Smooth muscle cell (in vitro differentiated cells): ENCODE measurements at regions not wholly inside any gene's neighbourhood (a gene's known extent, or its start where the extent isn't known, plus 50 kb on each side); places are given as distances from the start of the nearest gene placed in this dataset.

Source experiments
- DNase-seq: peaks from one replicate; lab custom pipeline; 2025; ENCODE audit not compliant: unreplicated experiment; lab: John Stamatoyannopoulos, UW
- H2AFZ ChIP-seq: fragments of 200-600 bp; sonication (generic); 2 replicates; pipeline ENCODE4 v1.6.0; 2016; ENCODE audit warnings: antibody characterized with exemption, low read depth, mild to moderate bottlenecking
- H3F3A ChIP-seq: fragments of 200-600 bp; sonication (generic); 2 replicates; pipeline ENCODE4 v1.6.0; 2017; ENCODE audit warnings: antibody characterized with exemption, low read depth
- H3K27ac ChIP-seq: fragments of 200-600 bp; sonication (generic); 2 replicates; pipeline ENCODE4 v1.5.1; 2016; ENCODE audit warnings: low read depth, mild to moderate bottlenecking
- H3K27me3 ChIP-seq: fragments of 200-600 bp; sonication (generic); 2 replicates; pipeline ENCODE4 v1.6.1; 2016; ENCODE audit warnings: low read depth, mild to moderate bottlenecking
- H3K36me3 ChIP-seq: fragments of 200-600 bp; sonication (generic); 2 replicates; pipeline ENCODE4 v1.5.1; 2016; ENCODE audit warnings: low read depth
- H3K4me1 ChIP-seq: fragments of 200-600 bp; sonication (generic); 2 replicates; pipeline ENCODE4 v1.5.1; 2016; ENCODE audit warnings: low read depth
- H3K4me2 ChIP-seq: fragments of 200-600 bp; sonication (generic); 2 replicates; pipeline ENCODE4 v1.6.0; 2016; ENCODE audit warnings: mild to moderate bottlenecking
- H3K4me3 ChIP-seq: fragments of 200-600 bp; sonication (generic); 2 replicates; pipeline ENCODE4 v1.5.1; 2016; ENCODE audit warnings: mild to moderate bottlenecking
- H3K79me2 ChIP-seq: fragments of 200-600 bp; sonication (generic); 2 replicates; pipeline ENCODE4 v1.6.0; 2016; ENCODE audit warnings: low read depth, mild to moderate bottlenecking
- H3K9ac ChIP-seq: fragments of 200-600 bp; sonication (generic); 2 replicates; pipeline ENCODE4 v1.6.0; 2016; ENCODE audit warnings: low read depth
- H3K9me3 ChIP-seq: fragments of 200-600 bp; sonication (generic); replicated peaks from 2 replicates; pipeline ENCODE4 v1.5.1; 2016; ENCODE audit warnings: low read depth
- H4K20me1 ChIP-seq: fragments of 200-600 bp; sonication (generic); 2 replicates; pipeline ENCODE4 v1.6.0; 2016; ENCODE audit warnings: low read depth
- WGBS: methylation state at CpG from one replicate; pipeline ENCODE4 v1.1.7; 2016; ENCODE audit warnings: low lambda C conversion rate; 5-methylcytosine and 5-hydroxymethylcytosine counted together
- TF ChIP-seq, protein P1 (sequence below): fragments of 200-600 bp; sonication (generic); IDR thresholded peaks from 2 replicates; pipeline ENCODE4 v1.5.1; 2017; ENCODE audit warnings: borderline replicate concordance, mild to moderate bottlenecking, antibody characterized with exemption; ENCODE audit not compliant: insufficient read depth, poor library complexity, severe bottlenecking

GRCh38 chr12:124484526-124484953 is 82.9 kb downstream of the NCOR2 start:
- Histone ChIP-seq H3K79me2 (peaks cover 41% of the 10 kb centered on the region), H3K36me3 (no peaks in the 10 kb centered on the region), H3K27ac (no peak overlapping the region), H2AFZ (no peak overlapping the region), H3K9me3 (no peaks in the 10 kb centered on the region), H3F3A (peaks cover 4% of the 10 kb centered on the region), H3K4me2 (no peak overlapping the region), H3K4me3 (no peak overlapping the region), H3K9ac (no peak overlapping the region), H4K20me1 (peaks cover 100% of the 10 kb centered on the region), H3K4me1 (peaks cover 6% of the 10 kb centered on the region), H3K27me3 (no peaks in the 10 kb centered on the region)
- WGBS = 89% methylated on average over 10 of the region's 10 CpGs
- TF ChIP-seq, protein P1, sequence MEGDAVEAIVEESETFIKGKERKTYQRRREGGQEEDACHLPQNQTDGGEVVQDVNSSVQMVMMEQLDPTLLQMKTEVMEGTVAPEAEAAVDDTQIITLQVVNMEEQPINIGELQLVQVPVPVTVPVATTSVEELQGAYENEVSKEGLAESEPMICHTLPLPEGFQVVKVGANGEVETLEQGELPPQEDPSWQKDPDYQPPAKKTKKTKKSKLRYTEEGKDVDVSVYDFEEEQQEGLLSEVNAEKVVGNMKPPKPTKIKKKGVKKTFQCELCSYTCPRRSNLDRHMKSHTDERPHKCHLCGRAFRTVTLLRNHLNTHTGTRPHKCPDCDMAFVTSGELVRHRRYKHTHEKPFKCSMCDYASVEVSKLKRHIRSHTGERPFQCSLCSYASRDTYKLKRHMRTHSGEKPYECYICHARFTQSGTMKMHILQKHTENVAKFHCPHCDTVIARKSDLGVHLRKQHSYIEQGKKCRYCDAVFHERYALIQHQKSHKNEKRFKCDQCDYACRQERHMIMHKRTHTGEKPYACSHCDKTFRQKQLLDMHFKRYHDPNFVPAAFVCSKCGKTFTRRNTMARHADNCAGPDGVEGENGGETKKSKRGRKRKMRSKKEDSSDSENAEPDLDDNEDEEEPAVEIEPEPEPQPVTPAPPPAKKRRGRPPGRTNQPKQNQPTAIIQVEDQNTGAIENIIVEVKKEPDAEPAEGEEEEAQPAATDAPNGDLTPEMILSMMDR = no peak
- no peak for DNase-seq

DNA sequence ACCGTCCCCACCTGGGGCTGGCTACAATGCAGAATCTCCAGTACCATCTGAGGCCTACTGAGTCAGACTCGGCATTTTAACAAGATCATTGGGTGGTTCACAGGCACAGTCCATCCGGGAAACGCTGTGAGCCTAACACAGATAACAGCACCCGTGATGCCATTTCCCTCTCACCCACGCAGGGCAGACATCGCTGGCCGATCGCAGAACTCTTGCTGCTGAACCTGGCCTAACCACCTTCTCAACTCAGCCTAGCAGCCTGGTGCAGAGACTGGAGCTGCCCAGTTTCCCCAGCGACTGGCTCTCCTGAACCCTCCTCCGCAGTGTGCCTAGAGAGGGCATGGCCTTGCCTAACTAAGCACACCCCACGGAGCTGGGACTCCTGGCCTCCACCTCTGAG is 83.3 kb downstream of the NCOR2 start:
- Histone ChIP-seq H3K4me3 (no peak overlapping the region), H4K20me1 (peaks cover 100% of the 10 kb centered on the region)
- WGBS = 55% methylated on average over 12 of the region's 12 CpGs

DNA sequence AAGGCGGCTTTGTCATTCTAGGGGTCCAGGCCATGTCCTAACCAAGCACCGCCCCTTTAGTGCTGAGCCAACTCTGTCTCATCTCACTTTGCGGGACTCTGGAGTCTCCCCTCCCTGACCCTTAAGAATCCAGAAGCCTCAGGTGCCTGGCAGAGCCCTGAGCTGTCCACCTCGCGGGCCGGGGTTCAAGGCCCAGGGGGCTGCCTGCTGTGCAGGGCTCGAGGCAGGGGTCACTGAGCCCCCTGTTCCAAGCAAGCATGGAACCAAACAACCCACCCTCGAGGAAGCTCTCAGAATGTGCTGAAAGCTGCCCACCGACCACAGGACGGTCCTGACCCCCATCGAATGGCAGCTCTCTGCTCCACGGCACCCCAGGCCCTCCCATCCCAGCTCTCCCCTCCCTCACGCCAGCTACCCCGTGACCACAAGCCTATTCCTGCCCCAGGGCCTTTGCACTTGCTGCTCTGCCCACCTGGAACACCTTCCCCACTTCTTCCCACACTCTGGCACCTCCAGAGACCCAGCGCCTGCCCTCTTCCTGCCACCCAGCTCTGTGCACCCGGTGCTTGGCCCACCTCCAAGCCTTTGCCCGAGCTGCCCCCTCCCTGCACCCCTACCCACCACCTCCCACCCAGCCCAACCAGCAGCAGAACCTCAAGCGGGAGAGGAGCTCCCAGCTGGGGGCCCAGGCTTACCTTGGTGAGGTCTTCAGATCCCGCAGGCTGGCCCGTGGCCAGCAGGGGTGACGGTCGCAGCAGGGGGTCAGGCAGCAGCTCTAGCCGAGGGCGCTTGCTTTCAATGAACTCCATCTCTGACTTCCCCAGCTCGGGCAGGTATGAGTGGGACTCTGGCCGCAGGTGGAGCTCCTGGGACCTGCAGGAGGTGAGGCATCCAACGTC is 84.3 kb downstream of the NCOR2 start:
- no peak overlapping the region for H3K4me3 ChIP-seq
- peaks cover 6% of the 10 kb centered on the region for H3K4me1 ChIP-seq
- H2AFZ ChIP-seq = no peak overlapping the region
- 98% methylated on average over 24 of the region's 27 CpGs for WGBS
- H3K9ac ChIP-seq = no peak overlapping the region
- peaks cover 100% of the 10 kb centered on the region for H4K20me1 ChIP-seq
- no peaks in the 10 kb centered on the region for H3K9me3 ChIP-seq
- no peaks in the 10 kb centered on the region for H3K27me3 ChIP-seq
- no peak for DNase-seq
- H3K4me2 ChIP-seq = no peak overlapping the region
- H3K79me2 ChIP-seq = peaks cover 44% of the 10 kb centered on the region
- H3F3A ChIP-seq = peaks cover 4% of the 10 kb centered on the region
- TF ChIP-seq, protein P1 = no peak
- H3K36me3 ChIP-seq = no peaks in the 10 kb centered on the region
- no peak overlapping the region for H3K27ac ChIP-seq

More for the DNA sequence above, 83.3 kb downstream of the NCOR2 start:
- Histone ChIP-seq H2AFZ (no peak overlapping the region), H3K4me1 (peaks cover 6% of the 10 kb centered on the region), H3K79me2 (peaks cover 41% of the 10 kb centered on the region), H3K36me3 (no peaks in the 10 kb centered on the region), H3K9ac (no peak overlapping the region), H3K27ac (no peak overlapping the region), H3K27me3 (no peaks in the 10 kb centered on the region), H3F3A (peaks cover 4% of the 10 kb centered on the region), H3K4me2 (no peak overlapping the region), H3K9me3 (no peaks in the 10 kb centered on the region)
- DNase-seq = no peak
- TF ChIP-seq, protein P1 = no peak

DNA sequence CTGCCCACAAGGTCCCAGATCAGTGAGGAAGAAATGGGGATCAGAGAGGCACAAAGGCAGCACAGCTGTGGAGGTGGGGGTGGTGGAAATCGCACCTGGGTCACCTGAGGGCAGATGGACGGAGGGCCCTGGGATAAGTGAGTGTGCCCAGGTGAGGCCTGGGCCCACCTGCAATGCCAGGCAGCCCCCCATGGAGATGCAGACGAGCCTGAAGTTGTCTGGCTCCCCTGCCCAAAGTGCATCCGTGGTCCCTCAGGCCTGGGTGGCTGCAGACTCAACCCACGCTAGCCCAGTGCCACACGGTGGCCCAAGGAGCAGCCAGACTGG is 84.9 kb downstream of the NCOR2 start:
- H3K27ac ChIP-seq = no peak overlapping the region
- no peaks in the 10 kb centered on the region for H3K27me3 ChIP-seq
- H3K9ac ChIP-seq = no peak overlapping the region
- no peak overlapping the region for H3K4me2 ChIP-seq
- peaks cover 6% of the 10 kb centered on the region for H3K4me1 ChIP-seq
- WGBS = 92% methylated on average over 6 of the region's 6 CpGs
- peaks cover 44% of the 10 kb centered on the region for H3K79me2 ChIP-seq
- H3K9me3 ChIP-seq = no peaks in the 10 kb centered on the region
- no peaks in the 10 kb centered on the region for H3F3A ChIP-seq
- TF ChIP-seq, protein P1 = no peak
- H2AFZ ChIP-seq = no peak overlapping the region
- peaks cover 100% of the 10 kb centered on the region for H4K20me1 ChIP-seq
- no peak for DNase-seq
- H3K4me3 ChIP-seq = no peak overlapping the region
- H3K36me3 ChIP-seq = no peaks in the 10 kb centered on the region
